ENCODE measurements at regions not wholly inside any gene's neighbourhood (a gene's known extent, or its start where the extent isn't known, plus 50 kb on each side); places are given as distances from the start of the nearest gene placed in this dataset.

DNA sequence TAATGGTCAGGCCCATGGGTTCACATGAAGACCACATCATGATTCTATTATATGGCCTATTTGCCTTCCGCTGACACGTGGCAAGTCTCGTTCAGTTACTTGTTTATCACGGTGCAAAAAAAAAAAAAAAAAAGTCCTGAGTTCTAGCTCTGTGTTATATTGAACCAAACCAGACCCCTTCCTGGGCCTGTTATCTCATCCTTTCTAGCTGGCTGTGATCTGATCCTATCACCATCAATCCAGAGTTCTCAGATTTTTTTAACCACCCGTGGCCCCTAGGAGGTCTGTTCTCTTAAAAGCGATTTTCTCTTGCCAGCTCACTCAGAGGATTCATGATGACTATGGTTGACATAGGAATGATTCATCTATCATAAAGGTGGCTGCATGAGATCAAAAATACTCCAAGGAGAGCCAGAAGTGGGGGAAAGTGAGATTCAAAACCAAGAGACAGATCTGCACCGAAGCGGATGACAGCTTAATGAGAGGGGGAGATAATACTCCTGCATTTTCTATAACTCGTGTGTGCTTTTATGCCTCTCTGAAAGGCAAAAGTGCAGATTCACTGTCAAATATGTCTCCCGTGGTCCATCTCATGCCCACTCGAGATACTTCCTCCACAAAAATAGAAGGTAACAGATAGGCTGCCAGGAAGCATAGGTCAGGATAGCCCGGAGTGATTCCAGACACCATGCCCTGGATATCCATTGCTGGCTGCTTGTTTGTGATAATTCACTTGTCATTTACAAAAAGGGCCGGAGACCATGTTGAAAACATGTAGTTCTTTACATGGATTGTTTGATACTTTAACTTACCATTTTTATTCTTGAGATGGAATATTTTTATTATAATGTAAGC lies 505.7 kb upstream of the KLHL29 start:
- TF ChIP-seq POLR2AphosphoS5 (IDR thresholded peaks at IDR 0.05; ENCODE audit: low read depth, low read length) (no peak), POLR2A (IDR thresholded peaks at IDR 0.05; ENCODE audit: low read depth, low read length) (no peak), TAF1 (IDR thresholded peaks at IDR 0.05; ENCODE audit: low read depth, low read length) (no peak)
